ENCODE measurements at regions not wholly inside any gene's neighbourhood (a gene's known extent, or its start where the extent isn't known, plus 50 kb on each side); places are given as distances from the start of the nearest gene placed in this dataset.

DNA sequence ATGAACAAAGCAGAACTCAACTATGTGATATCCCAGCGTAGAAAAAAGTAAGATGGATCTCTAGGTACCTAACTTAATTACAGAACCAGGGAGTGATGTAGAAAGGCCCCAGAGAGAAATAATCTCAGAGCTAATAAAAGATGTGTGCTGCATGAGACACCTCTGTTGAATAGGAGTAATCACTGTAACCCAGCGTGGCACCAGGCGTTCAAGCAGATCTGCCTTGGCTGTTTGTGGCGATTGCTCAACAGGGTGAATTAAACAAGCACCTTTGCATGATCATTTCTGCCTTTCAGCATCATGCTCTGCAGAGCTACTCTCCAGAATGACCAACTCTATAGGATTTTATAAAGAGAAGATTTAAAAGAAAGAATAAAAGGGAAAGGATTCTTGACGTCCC is 81.7 kb upstream of the KCNIP4 start:
- Histone ChIP-seq H3K27me3 (ENCODE audit: control insufficient read depth in 1 of 2, insufficient read depth in 2 of 2, low read length in 2 of 2) (no peaks in the 10 kb centered on the region), H3K4me1 (ENCODE audit: control insufficient read depth in 2 of 2, insufficient read depth in 2 of 2, low read length in 1 of 2) (no peaks in the 10 kb centered on the region), H3K9me3 (ENCODE audit: control insufficient read depth in 2 of 2, insufficient read depth in 1 of 2, low read depth in 1 of 2, low read length in 1 of 2) (no peaks in the 10 kb centered on the region), H3K27ac (ENCODE audit: low read depth in 2 of 2, low read length in 1 of 2) (no peak overlapping the region), H3K36me3 (ENCODE audit: control insufficient read depth in 2 of 2, insufficient read depth in 2 of 2, low read length in 1 of 2) (no peaks in the 10 kb centered on the region), H3K4me3 (ENCODE audit: low read depth in 1 of 2, low read length in 2 of 2) (no peak overlapping the region)
- WGBS, 2 donors = 63 to 74% methylated on average over 5 of the region's 5 CpGs

DNA sequence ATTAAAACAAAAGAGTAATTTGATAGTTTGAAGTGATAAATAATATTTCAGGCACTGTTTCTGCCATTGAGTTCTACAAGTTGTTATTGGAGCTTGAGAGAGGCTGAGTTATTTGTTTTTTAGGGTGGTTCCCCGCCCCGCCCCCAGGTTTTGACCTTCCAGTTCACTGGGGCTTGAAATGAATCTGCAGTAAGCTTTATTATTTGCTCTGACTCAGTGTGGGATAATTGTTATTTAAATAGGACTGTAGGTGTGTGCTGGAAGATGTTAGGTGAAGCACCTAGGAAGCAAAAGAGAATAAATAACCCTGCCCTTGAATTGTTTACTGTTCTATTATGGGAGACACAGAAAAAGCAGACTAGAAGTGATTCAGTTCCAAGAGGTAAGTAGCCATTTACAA is 81.2 kb upstream of the KCNIP4 start:
- Histone ChIP-seq H3K4me3 (ENCODE audit: low read depth in 1 of 2, low read length in 2 of 2) (no peak overlapping the region), H3K4me1 (ENCODE audit: control insufficient read depth in 2 of 2, insufficient read depth in 2 of 2, low read length in 1 of 2) (no peaks in the 10 kb centered on the region), H3K9me3 (ENCODE audit: control insufficient read depth in 2 of 2, insufficient read depth in 1 of 2, low read depth in 1 of 2, low read length in 1 of 2) (no peaks in the 10 kb centered on the region), H3K27me3 (ENCODE audit: control insufficient read depth in 1 of 2, insufficient read depth in 2 of 2, low read length in 2 of 2) (no peaks in the 10 kb centered on the region), H3K27ac (ENCODE audit: low read depth in 2 of 2, low read length in 1 of 2) (no peak overlapping the region), H3K36me3 (ENCODE audit: control insufficient read depth in 2 of 2, insufficient read depth in 2 of 2, low read length in 1 of 2) (no peaks in the 10 kb centered on the region)
- 65 to 71% methylated on average over 2 of the region's 2 CpGs for WGBS, 2 donors

DNA sequence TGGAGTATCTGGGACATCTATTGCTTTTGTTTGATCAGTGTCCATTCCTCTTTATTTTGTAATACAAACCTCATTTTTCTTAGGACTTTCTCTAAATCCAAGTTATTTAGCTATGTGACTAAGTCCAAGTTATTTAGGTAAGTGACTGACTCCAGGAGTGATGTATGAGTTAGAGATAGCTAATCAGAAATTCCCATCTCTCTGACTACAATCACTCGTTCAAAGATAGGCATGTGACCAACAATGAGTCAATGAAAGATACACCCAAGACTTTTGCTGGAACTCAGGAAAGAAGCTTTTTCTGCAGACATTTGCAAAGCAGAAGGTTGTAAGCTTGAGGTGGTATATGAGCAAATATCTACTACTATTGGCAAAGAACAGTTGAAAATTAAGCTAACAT is 72.5 kb upstream of the KCNIP4 start:
- no peaks in the 10 kb centered on the region for H3K36me3 ChIP-seq (ENCODE audit: control insufficient read depth in 2 of 2, insufficient read depth in 2 of 2, low read length in 1 of 2)
- no peak overlapping the region for H3K4me3 ChIP-seq (ENCODE audit: low read depth in 1 of 2, low read length in 2 of 2)
- no peaks in the 10 kb centered on the region for H3K4me1 ChIP-seq (ENCODE audit: control insufficient read depth in 2 of 2, insufficient read depth in 2 of 2, low read length in 1 of 2)
- 36 to 52% methylated on average over 1 of the region's 1 CpG for WGBS, 2 donors
- no peak overlapping the region for H3K27ac ChIP-seq (ENCODE audit: low read depth in 2 of 2, low read length in 1 of 2)
- no peaks in the 10 kb centered on the region for H3K27me3 ChIP-seq (ENCODE audit: control insufficient read depth in 1 of 2, insufficient read depth in 2 of 2, low read length in 2 of 2)
- no peaks in the 10 kb centered on the region for H3K9me3 ChIP-seq (ENCODE audit: control insufficient read depth in 2 of 2, insufficient read depth in 1 of 2, low read depth in 1 of 2, low read length in 1 of 2)

DNA sequence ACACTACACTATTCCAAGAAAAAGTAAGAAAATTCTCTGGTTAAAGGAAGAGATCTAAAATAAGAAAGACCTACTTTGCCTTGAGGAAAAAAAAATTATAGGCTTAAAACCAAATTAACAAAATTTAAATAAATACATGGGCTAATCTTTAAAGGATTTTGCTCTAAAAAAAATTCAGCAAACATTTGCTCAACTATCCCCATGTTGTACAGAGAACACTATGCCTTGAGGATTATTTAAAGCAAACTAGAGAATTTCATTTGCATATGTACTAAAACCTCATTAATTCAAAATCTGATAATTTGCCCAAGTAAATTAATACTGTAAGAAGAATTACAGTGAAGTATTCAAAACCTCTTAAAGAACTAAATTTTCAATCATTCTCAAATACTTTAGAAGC is 71.6 kb upstream of the KCNIP4 start:
- H3K27me3 ChIP-seq (ENCODE audit: control insufficient read depth in 1 of 2, insufficient read depth in 2 of 2, low read length in 2 of 2) = no peaks in the 10 kb centered on the region
- no peaks in the 10 kb centered on the region for H3K36me3 ChIP-seq (ENCODE audit: control insufficient read depth in 2 of 2, insufficient read depth in 2 of 2, low read length in 1 of 2)
- no peak overlapping the region for H3K4me3 ChIP-seq (ENCODE audit: low read depth in 1 of 2, low read length in 2 of 2)
- no peak overlapping the region for H3K27ac ChIP-seq (ENCODE audit: low read depth in 2 of 2, low read length in 1 of 2)
- H3K4me1 ChIP-seq (ENCODE audit: control insufficient read depth in 2 of 2, insufficient read depth in 2 of 2, low read length in 1 of 2) = no peaks in the 10 kb centered on the region
- no peaks in the 10 kb centered on the region for H3K9me3 ChIP-seq (ENCODE audit: control insufficient read depth in 2 of 2, insufficient read depth in 1 of 2, low read depth in 1 of 2, low read length in 1 of 2)

DNA sequence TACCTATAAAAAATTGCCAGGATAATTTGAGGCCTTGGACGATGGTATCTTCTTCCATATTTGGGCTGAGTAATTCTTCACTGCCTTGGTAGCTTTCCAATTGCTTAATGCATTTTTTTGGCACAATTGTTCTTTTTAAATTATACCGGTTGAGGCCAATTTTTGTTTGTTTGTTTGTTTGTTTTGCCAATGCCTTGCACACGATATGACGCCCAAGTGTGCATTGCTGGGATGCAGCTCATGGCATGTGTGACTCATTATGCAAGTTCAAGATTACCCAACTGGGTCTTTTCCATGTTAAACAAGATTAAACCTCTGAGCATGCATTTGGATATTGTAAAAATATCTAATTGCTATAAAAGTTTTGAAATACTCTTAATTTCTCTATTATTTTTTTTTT is 71.1 kb upstream of the KCNIP4 start:
- no peaks in the 10 kb centered on the region for H3K36me3 ChIP-seq (ENCODE audit: control insufficient read depth in 2 of 2, insufficient read depth in 2 of 2, low read length in 1 of 2)
- H3K4me3 ChIP-seq (ENCODE audit: low read depth in 1 of 2, low read length in 2 of 2) = no peak overlapping the region
- no peaks in the 10 kb centered on the region for H3K27me3 ChIP-seq (ENCODE audit: control insufficient read depth in 1 of 2, insufficient read depth in 2 of 2, low read length in 2 of 2)
- H3K9me3 ChIP-seq (ENCODE audit: control insufficient read depth in 2 of 2, insufficient read depth in 1 of 2, low read depth in 1 of 2, low read length in 1 of 2) = no peaks in the 10 kb centered on the region
- 55 to 62% methylated on average over 4 of the region's 4 CpGs for WGBS, 2 donors
- no peaks in the 10 kb centered on the region for H3K4me1 ChIP-seq (ENCODE audit: control insufficient read depth in 2 of 2, insufficient read depth in 2 of 2, low read length in 1 of 2)
- no peak overlapping the region for H3K27ac ChIP-seq (ENCODE audit: low read depth in 2 of 2, low read length in 1 of 2)

DNA sequence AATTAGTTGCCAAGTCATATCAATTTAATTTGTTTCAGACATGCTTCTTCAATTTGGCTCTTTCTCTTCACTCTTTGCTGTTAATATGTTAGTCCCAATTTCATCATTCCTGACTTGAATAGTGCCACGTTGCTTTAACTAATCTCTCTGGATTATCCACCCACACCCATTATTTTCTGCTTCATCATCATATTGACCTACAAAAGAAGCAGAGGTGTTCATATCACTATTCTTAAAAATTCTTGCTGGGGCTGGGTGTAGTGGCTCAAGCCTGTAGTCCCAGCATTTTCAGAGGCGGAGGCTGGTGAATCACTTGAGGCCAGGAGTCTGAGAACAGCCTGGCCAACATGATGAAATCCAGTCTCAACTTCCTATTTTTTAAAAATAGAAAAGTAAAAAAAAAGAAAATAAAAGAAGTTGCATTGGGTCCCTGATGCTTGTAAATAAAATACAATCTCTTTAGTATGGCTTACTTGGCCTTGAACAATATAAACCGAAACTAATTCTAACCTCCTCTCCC is 65.7 kb upstream of the KCNIP4 start:
- WGBS, 2 donors = 42 to 60% methylated on average over 3 of the region's 3 CpGs
- no peaks in the 10 kb centered on the region for H3K4me1 ChIP-seq (ENCODE audit: control insufficient read depth in 2 of 2, insufficient read depth in 2 of 2, low read length in 1 of 2)
- H3K27ac ChIP-seq (ENCODE audit: low read depth in 2 of 2, low read length in 1 of 2) = no peak overlapping the region
- no peak overlapping the region for H3K4me3 ChIP-seq (ENCODE audit: low read depth in 1 of 2, low read length in 2 of 2)
- no peaks in the 10 kb centered on the region for H3K27me3 ChIP-seq (ENCODE audit: control insufficient read depth in 1 of 2, insufficient read depth in 2 of 2, low read length in 2 of 2)
- no peaks in the 10 kb centered on the region for H3K9me3 ChIP-seq (ENCODE audit: control insufficient read depth in 2 of 2, insufficient read depth in 1 of 2, low read depth in 1 of 2, low read length in 1 of 2)
- no peaks in the 10 kb centered on the region for H3K36me3 ChIP-seq (ENCODE audit: control insufficient read depth in 2 of 2, insufficient read depth in 2 of 2, low read length in 1 of 2)

DNA sequence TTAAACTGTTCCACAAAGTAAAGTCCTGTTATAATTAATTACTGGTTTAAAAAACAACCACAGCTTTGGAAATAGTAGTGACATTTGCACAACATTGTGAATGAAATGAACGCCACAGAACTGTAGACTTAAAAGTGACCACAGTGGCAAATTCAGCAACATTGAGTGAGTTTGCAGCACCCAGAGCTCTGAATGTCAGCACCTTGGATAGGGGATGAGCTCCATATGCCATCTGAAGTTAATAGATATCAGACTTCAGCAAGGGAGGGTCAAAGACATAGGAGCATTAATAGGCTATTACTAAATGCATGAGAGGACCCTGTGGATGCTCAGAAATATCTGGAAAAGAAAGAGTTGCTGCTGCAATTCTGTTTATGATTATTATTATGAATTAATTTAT is 55.3 kb upstream of the KCNIP4 start:
- Histone ChIP-seq H3K27ac (ENCODE audit: low read depth in 2 of 2, low read length in 1 of 2) (no peak overlapping the region), H3K4me1 (ENCODE audit: control insufficient read depth in 2 of 2, insufficient read depth in 2 of 2, low read length in 1 of 2) (no peaks in the 10 kb centered on the region), H3K4me3 (ENCODE audit: low read depth in 1 of 2, low read length in 2 of 2) (no peak overlapping the region), H3K36me3 (ENCODE audit: control insufficient read depth in 2 of 2, insufficient read depth in 2 of 2, low read length in 1 of 2) (no peaks in the 10 kb centered on the region), H3K9me3 (ENCODE audit: control insufficient read depth in 2 of 2, insufficient read depth in 1 of 2, low read depth in 1 of 2, low read length in 1 of 2) (no peaks in the 10 kb centered on the region), H3K27me3 (ENCODE audit: control insufficient read depth in 1 of 2, insufficient read depth in 2 of 2, low read length in 2 of 2) (no peaks in the 10 kb centered on the region)
- 63 to 65% methylated on average over 1 of the region's 1 CpG for WGBS, 2 donors
